ENCODE measurements at regions not wholly inside any gene's neighbourhood (a gene's known extent, or its start where the extent isn't known, plus 50 kb on each side); places are given as distances from the start of the nearest gene placed in this dataset.

GRCh38 chr5:3025392-3025791, 273.9 kb upstream of the IRX2 start:
- no peak for TF ChIP-seq CTCF (IDR thresholded peaks at IDR 0.05)
- no peak for TF ChIP-seq POLR2A (IDR thresholded peaks at IDR 0.05)
- TF ChIP-seq POLR2AphosphoS5 (IDR thresholded peaks at IDR 0.05) = no peak
- no peak for TF ChIP-seq EP300 (IDR thresholded peaks at IDR 0.05; ENCODE audit: low read depth)
- Histone ChIP-seq H3K4me3 (no peak overlapping the region), H3K4me1 (no peaks in the 10 kb centered on the region), H3K9me3 (no peaks in the 10 kb centered on the region), H3K27me3 (no peaks in the 10 kb centered on the region), H3K36me3 (no peaks in the 10 kb centered on the region), H3K27ac (no peak overlapping the region)
- in situ Hi-C loops (cut with MboI; ENCODE audit: low pct_ligation_motif_present in 1 of 4, low pct_unique_long_range_greater_than_20kb in 1 of 4, low sequenced_read_pairs in 3 of 4) = no loop called here
- WGBS, 2 donors (ENCODE audit: low coverage in 1 of 2) = 78 to 86% methylated on average over 11 of the region's 11 CpGs
- intact Hi-C loops (cut with DNase I; ENCODE audit: low total_unique reads) = no loop called here
- no peak for DNase-seq

GRCh38 chr5:3024976-3025375, 273.5 kb upstream of the IRX2 start:
- TF ChIP-seq EP300 (IDR thresholded peaks at IDR 0.05; ENCODE audit: low read depth) (no peak), POLR2AphosphoS5 (IDR thresholded peaks at IDR 0.05) (no peak)
- intact Hi-C loops (cut with DNase I; ENCODE audit: low total_unique reads) = loop anchor here (5.0 kb wide), 1 partner anchor 943 kb away; no protein-coding TSS in a partner anchor
- 68 to 79% methylated on average over 3 to 6 of the region's 6 CpGs for WGBS, 2 donors (ENCODE audit: low coverage in 1 of 2)
- Histone ChIP-seq H3K4me1 (no peaks in the 10 kb centered on the region), H3K27me3 (no peaks in the 10 kb centered on the region), H3K27ac (no peak overlapping the region), H3K4me3 (no peak overlapping the region), H3K36me3 (no peaks in the 10 kb centered on the region), H3K9me3 (no peaks in the 10 kb centered on the region)
- no peak for DNase-seq
- in situ Hi-C loops (cut with MboI; ENCODE audit: low pct_ligation_motif_present in 1 of 4, low pct_unique_long_range_greater_than_20kb in 1 of 4, low sequenced_read_pairs in 3 of 4) = no loop called here

GRCh38 chr5:3024554-3024953, 273.1 kb upstream of the IRX2 start:
- H3K36me3 ChIP-seq = no peaks in the 10 kb centered on the region
- 13 to 60% methylated on average over 1 to 9 of the region's 9 CpGs for WGBS, 2 donors (ENCODE audit: low coverage in 1 of 2)
- H3K27ac ChIP-seq = no peak overlapping the region
- no peak for DNase-seq
- H3K4me3 ChIP-seq = no peak overlapping the region
- no peaks in the 10 kb centered on the region for H3K4me1 ChIP-seq
- H3K27me3 ChIP-seq = no peaks in the 10 kb centered on the region
- in situ Hi-C loops (cut with MboI; ENCODE audit: low pct_ligation_motif_present in 1 of 4, low pct_unique_long_range_greater_than_20kb in 1 of 4, low sequenced_read_pairs in 3 of 4) = no loop called here
- intact Hi-C loops (cut with DNase I; ENCODE audit: low total_unique reads) = loop anchor here (5.0 kb wide), 1 partner anchor 942 kb away; no protein-coding TSS in a partner anchor
- no peak for TF ChIP-seq POLR2AphosphoS5 (IDR thresholded peaks at IDR 0.05)
- TF ChIP-seq CTCF (IDR thresholded peaks at IDR 0.05) = no peak
- TF ChIP-seq EP300 (IDR thresholded peaks at IDR 0.05; ENCODE audit: low read depth) = no peak
- no peak for TF ChIP-seq POLR2A (IDR thresholded peaks at IDR 0.05)
- H3K9me3 ChIP-seq = no peaks in the 10 kb centered on the region

GRCh38 chr5:3024126-3024525, 272.6 kb upstream of the IRX2 start:
- no peaks in the 10 kb centered on the region for H3K36me3 ChIP-seq
- no peak for TF ChIP-seq POLR2A (IDR thresholded peaks at IDR 0.05)
- no peak for TF ChIP-seq EP300 (IDR thresholded peaks at IDR 0.05; ENCODE audit: low read depth)
- TF ChIP-seq POLR2AphosphoS5 (IDR thresholded peaks at IDR 0.05) = no peak
- no peak for TF ChIP-seq CTCF (IDR thresholded peaks at IDR 0.05)
- H3K4me1 ChIP-seq = no peaks in the 10 kb centered on the region
- H3K4me3 ChIP-seq = no peak overlapping the region
- H3K9me3 ChIP-seq = no peaks in the 10 kb centered on the region
- in situ Hi-C loops (cut with MboI; ENCODE audit: low pct_ligation_motif_present in 1 of 4, low pct_unique_long_range_greater_than_20kb in 1 of 4, low sequenced_read_pairs in 3 of 4) = no loop called here
- intact Hi-C loops (cut with DNase I; ENCODE audit: low total_unique reads) = loop anchor here (5.0 kb wide), 1 partner anchor 942 kb away; no protein-coding TSS in a partner anchor
- no peak for DNase-seq
- H3K27ac ChIP-seq = no peak overlapping the region
- no peaks in the 10 kb centered on the region for H3K27me3 ChIP-seq
- WGBS, 2 donors (ENCODE audit: low coverage in 1 of 2) = 87 to 88% methylated on average over 4 to 9 of the region's 9 CpGs

- Histone ChIP-seq H3K9me3 (no peaks in the 10 kb centered on the region), H3K36me3 (no peaks in the 10 kb centered on the region), H3K4me3 (no peak overlapping the region), H3K4me1 (no peaks in the 10 kb centered on the region), H3K27ac (no peak overlapping the region), H3K27me3 (no peaks in the 10 kb centered on the region)
- intact Hi-C loops (cut with DNase I; ENCODE audit: low total_unique reads) (loop anchor here (5.0 kb wide), 1 partner anchor 941 kb away; no protein-coding TSS in a partner anchor), in situ Hi-C loops (cut with MboI; ENCODE audit: low pct_ligation_motif_present in 1 of 4, low pct_unique_long_range_greater_than_20kb in 1 of 4, low sequenced_read_pairs in 3 of 4) (no loop called here)
- TF ChIP-seq POLR2A (IDR thresholded peaks at IDR 0.05) (no peak), CTCF (IDR thresholded peaks at IDR 0.05) (no peak), EP300 (IDR thresholded peaks at IDR 0.05; ENCODE audit: low read depth) (no peak), POLR2AphosphoS5 (IDR thresholded peaks at IDR 0.05) (no peak)
- WGBS, 2 donors (ENCODE audit: low coverage in 1 of 2) = 89% methylated on average over 12 of the region's 12 CpGs; no CpG with 5 or more reads in 1 of the 2 donors
- DNase-seq = no peak
Measured at GRCh38 chr5:3023656-3024055, 272.2 kb upstream of the IRX2 start.

All from transverse colon (tissue), 4 donors.